Trophoblast cell (in vitro differentiated cells and primary cell): ENCODE measurements at regions not wholly inside any gene's neighbourhood (a gene's known extent, or its start where the extent isn't known, plus 50 kb on each side); places are given as distances from the start of the nearest gene placed in this dataset.

Experiments used
- DNase-seq, 2 donors: peaks; one replicate each; pipeline ENCODE4 v3.0.0-alpha.2; 2016
- H2AFZ ChIP-seq: 2 replicates; pipeline ENCODE4 v1.6.1; 2013; ENCODE audit warnings: low read length, moderate library complexity, mild to moderate bottlenecking; ENCODE audit not compliant: insufficient read depth, poor library complexity
- H2AK5ac ChIP-seq: 2 replicates; pipeline ENCODE4 v1.6.1; 2013; ENCODE audit warnings: mild to moderate bottlenecking, low read length
- H2BK120ac ChIP-seq: 2 replicates; pipeline ENCODE4 v1.6.1; 2013; ENCODE audit warnings: low read length, mild to moderate bottlenecking, moderate library complexity; ENCODE audit not compliant: insufficient read depth, poor library complexity
- H2BK12ac ChIP-seq: 2 replicates; pipeline ENCODE4 v1.6.1; 2013; ENCODE audit warnings: mild to moderate bottlenecking, low read length, moderate library complexity
- H2BK5ac ChIP-seq: 2 replicates; pipeline ENCODE4 v1.6.1; 2013; ENCODE audit warnings: low read length, low read depth, moderate library complexity, mild to moderate bottlenecking; ENCODE audit not compliant: poor library complexity
- H3K14ac ChIP-seq: 2 replicates; pipeline ENCODE4 v1.6.1; 2013; ENCODE audit warnings: mild to moderate bottlenecking, low read length
- H3K18ac ChIP-seq: 2 replicates; pipeline ENCODE4 v1.6.1; 2013; ENCODE audit warnings: mild to moderate bottlenecking, low read length
- H3K23ac ChIP-seq: 2 replicates; pipeline ENCODE4 v1.6.1; 2013; ENCODE audit warnings: low read length
- H3K27ac ChIP-seq: 2 replicates; pipeline ENCODE4 v1.5.1; 2013; ENCODE audit warnings: low read depth, mild to moderate bottlenecking, inconsistent platforms, low read length, moderate library complexity
- H3K27me3 ChIP-seq: 2 replicates; pipeline ENCODE4 v1.6.1; 2013; ENCODE audit warnings: inconsistent platforms, mild to moderate bottlenecking, low read length, moderate library complexity; ENCODE audit not compliant: insufficient read depth
- H3K36me3 ChIP-seq, 2 experiments: 1 replicate in 1 of 2; 2 replicates in 1 of 2; pipeline ENCODE4 v1.6.1; 2013; ENCODE audit warnings: low read length in 2 of 2, mild to moderate bottlenecking in 2 of 2, moderate library complexity in 1 of 2; ENCODE audit not compliant: insufficient read depth in 2 of 2, control insufficient read depth in 1 of 2
- H3K4ac ChIP-seq: 2 replicates; pipeline ENCODE4 v1.6.1; 2013; ENCODE audit warnings: low read depth, mild to moderate bottlenecking, low read length, moderate library complexity
- H3K4me1 ChIP-seq, 2 experiments: 1 replicate in 1 of 2; 2 replicates in 1 of 2; pipeline ENCODE4 v1.6.1; 2013; ENCODE audit warnings: low read length in 2 of 2, mild to moderate bottlenecking in 2 of 2, moderate library complexity in 1 of 2; ENCODE audit not compliant: insufficient read depth in 2 of 2, control insufficient read depth in 1 of 2
- H3K4me2 ChIP-seq: 2 replicates; pipeline ENCODE4 v1.6.1; 2013; ENCODE audit warnings: inconsistent platforms, mild to moderate bottlenecking, low read length, moderate library complexity
- H3K4me3 ChIP-seq: 2 replicates; pipeline ENCODE4 v1.5.1; 2013; ENCODE audit warnings: mild to moderate bottlenecking, low read depth, low read length, inconsistent platforms
- H3K79me1 ChIP-seq: one replicate; pipeline ENCODE4 v1.6.1; 2013; ENCODE audit warnings: low read length
- H3K79me2 ChIP-seq: 2 replicates; pipeline ENCODE4 v1.6.1; 2013; ENCODE audit warnings: low read length, mild to moderate bottlenecking; ENCODE audit not compliant: control insufficient read depth, insufficient read depth, poor library complexity
- H3K9ac ChIP-seq: 2 replicates; pipeline ENCODE4 v1.6.1; 2013; ENCODE audit warnings: mild to moderate bottlenecking, low read length
- H3K9me3 ChIP-seq: 2 replicates; pipeline ENCODE4 v1.6.1; 2013; ENCODE audit warnings: low read depth, mild to moderate bottlenecking, control low read depth, inconsistent platforms, low read length; ENCODE audit not compliant: insufficient read depth
- H4K12ac ChIP-seq: 2 replicates; pipeline ENCODE4 v1.6.1; 2013; ENCODE audit warnings: low read depth, mild to moderate bottlenecking, low read length, moderate library complexity
- H4K8ac ChIP-seq: 2 replicates; pipeline ENCODE4 v1.6.1; 2013; ENCODE audit warnings: low read depth, mild to moderate bottlenecking, low read length, moderate library complexity
- H4K91ac ChIP-seq: one replicate; pipeline ENCODE4 v1.6.1; 2013; ENCODE audit warnings: low read depth, mild to moderate bottlenecking, low read length, moderate library complexity
- WGBS: extraction: QIAGEN DNeasy Blood & Tissue Kit; methylation state at CpG from one replicate; pipeline ENCODE4 v1.1.7; 2013; ENCODE audit warnings: missing lambda C conversion rate; ENCODE audit not compliant: insufficient read length, insufficient coverage; ENCODE audit errors: extremely low coverage; 5-methylcytosine and 5-hydroxymethylcytosine counted together

GRCh38 chr14:96631030-96631429 lies 128.8 kb downstream of the PAPOLA start:
- no peak for DNase-seq
- Histone ChIP-seq H3K14ac (no peak overlapping the region), H3K4me2 (no peak overlapping the region), H2BK120ac (no peak overlapping the region), H3K79me2 (no peaks in the 10 kb centered on the region), H2BK5ac (no peak overlapping the region), H3K9ac (no peak overlapping the region), H3K79me1 (no peaks in the 10 kb centered on the region), H3K4me3 (no peak overlapping the region), H4K8ac (no peak overlapping the region), H2BK12ac (no peak overlapping the region), H4K12ac (no peak overlapping the region), H3K27ac (no peak overlapping the region), H2AFZ (no peak overlapping the region), H3K4me1 (no peaks in the 10 kb centered on the region), H3K4ac (no peak overlapping the region), H3K18ac (no peak overlapping the region), H3K36me3 (no peaks in the 10 kb centered on the region), H3K23ac (no peak overlapping the region), H3K27me3 (no peaks in the 10 kb centered on the region), H4K91ac (no peak overlapping the region), H3K9me3 (peaks cover 7% of the 10 kb centered on the region), H2AK5ac (no peak overlapping the region)
- WGBS = no CpG with 5 or more reads among the region's 5 CpGs

- H3K4ac ChIP-seq = no peak overlapping the region
- H3K9ac ChIP-seq = no peak overlapping the region
- no peak overlapping the region for H2BK5ac ChIP-seq
- H3K14ac ChIP-seq = no peak overlapping the region
- no peak overlapping the region for H3K23ac ChIP-seq
- H3K9me3 ChIP-seq = peaks cover 7% of the 10 kb centered on the region
- no peak overlapping the region for H2AK5ac ChIP-seq
- H4K12ac ChIP-seq = no peak overlapping the region
- H2BK12ac ChIP-seq = no peak overlapping the region
- no CpG with 5 or more reads among the region's 17 CpGs for WGBS
- H4K8ac ChIP-seq = no peak overlapping the region
- H3K18ac ChIP-seq = no peak overlapping the region
- H2AFZ ChIP-seq = no peak overlapping the region
- H3K4me2 ChIP-seq = no peak overlapping the region
- H3K4me3 ChIP-seq = no peak overlapping the region
- no peaks in the 10 kb centered on the region for H3K79me1 ChIP-seq
- H2BK120ac ChIP-seq = no peak overlapping the region
- no peaks in the 10 kb centered on the region for H3K4me1 ChIP-seq
- H3K79me2 ChIP-seq = no peaks in the 10 kb centered on the region
- no peaks in the 10 kb centered on the region for H3K36me3 ChIP-seq
- H3K27ac ChIP-seq = no peak overlapping the region
- DNase-seq = no peak
- no peaks in the 10 kb centered on the region for H3K27me3 ChIP-seq
- no peak overlapping the region for H4K91ac ChIP-seq
Observed at GRCh38 chr14:96631621-96632362, 129.6 kb downstream of the PAPOLA start.

- Histone ChIP-seq H3K9me3 (peaks cover 7% of the 10 kb centered on the region), H3K79me1 (no peaks in the 10 kb centered on the region), H3K4me2 (no peak overlapping the region), H4K91ac (no peak overlapping the region), H2BK5ac (no peak overlapping the region), H2BK120ac (no peak overlapping the region), H3K27me3 (no peaks in the 10 kb centered on the region), H2BK12ac (no peak overlapping the region), H3K4ac (no peak overlapping the region), H2AK5ac (no peak overlapping the region), H4K8ac (no peak overlapping the region), H2AFZ (no peak overlapping the region), H3K27ac (no peak overlapping the region), H3K14ac (no peak overlapping the region), H3K18ac (no peak overlapping the region), H3K9ac (no peak overlapping the region), H3K23ac (no peak overlapping the region), H3K36me3 (no peaks in the 10 kb centered on the region), H3K4me3 (no peak overlapping the region), H3K79me2 (no peaks in the 10 kb centered on the region), H4K12ac (no peak overlapping the region), H3K4me1 (no peaks in the 10 kb centered on the region)
- no peak for DNase-seq
- WGBS = no CpG with 5 or more reads among the region's 8 CpGs
Observed at GRCh38 chr14:96632363-96632758, 130.2 kb downstream of the PAPOLA start.

DNA sequence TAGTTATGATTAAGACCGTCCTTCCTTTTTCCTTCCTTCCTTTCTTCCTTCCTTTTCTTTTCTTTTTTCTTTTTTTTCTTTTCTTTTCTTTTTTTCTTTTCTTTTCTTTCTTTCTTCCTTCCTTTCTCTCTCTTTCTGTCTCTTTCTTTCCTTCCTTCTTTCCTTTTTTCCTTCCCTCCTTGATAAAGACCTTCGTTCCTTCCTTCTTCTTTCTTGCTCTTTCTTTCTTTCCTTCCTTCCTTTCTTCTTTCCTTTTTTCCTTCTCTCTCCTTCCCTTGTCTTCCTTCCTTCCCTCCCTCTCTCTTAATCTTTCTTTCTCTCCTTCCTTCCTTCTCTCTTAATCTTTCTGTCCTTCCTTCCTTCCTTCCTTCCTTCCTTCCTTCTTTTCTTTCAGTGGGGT lies 130.9 kb downstream of the PAPOLA start:
- Histone ChIP-seq H2AK5ac (no peak overlapping the region), H3K36me3 (no peaks in the 10 kb centered on the region), H4K91ac (no peak overlapping the region), H3K4me2 (no peak overlapping the region), H2BK5ac (no peak overlapping the region), H3K18ac (no peak overlapping the region), H4K8ac (no peak overlapping the region), H3K14ac (no peak overlapping the region), H3K23ac (no peak overlapping the region), H3K27ac (no peak overlapping the region), H3K4ac (no peak overlapping the region), H3K79me2 (no peaks in the 10 kb centered on the region), H2BK120ac (no peak overlapping the region), H3K4me3 (no peak overlapping the region), H2AFZ (no peak overlapping the region), H4K12ac (no peak overlapping the region), H2BK12ac (no peak overlapping the region), H3K9ac (no peak overlapping the region), H3K79me1 (no peaks in the 10 kb centered on the region), H3K4me1 (no peaks in the 10 kb centered on the region), H3K27me3 (no peaks in the 10 kb centered on the region), H3K9me3 (peaks cover 10% of the 10 kb centered on the region)
- no peak for DNase-seq
- WGBS = no CpG with 5 or more reads among the region's 2 CpGs
